ENCODE measurements at regions not wholly inside any gene's neighbourhood (a gene's known extent, or its start where the extent isn't known, plus 50 kb on each side); places are given as distances from the start of the nearest gene placed in this dataset.
"Not testable (repeated sequence)": the region's sequence is repeated elsewhere in the genome, so short reads cannot be mapped to it uniquely, and the experiment has no call there.

DNA sequence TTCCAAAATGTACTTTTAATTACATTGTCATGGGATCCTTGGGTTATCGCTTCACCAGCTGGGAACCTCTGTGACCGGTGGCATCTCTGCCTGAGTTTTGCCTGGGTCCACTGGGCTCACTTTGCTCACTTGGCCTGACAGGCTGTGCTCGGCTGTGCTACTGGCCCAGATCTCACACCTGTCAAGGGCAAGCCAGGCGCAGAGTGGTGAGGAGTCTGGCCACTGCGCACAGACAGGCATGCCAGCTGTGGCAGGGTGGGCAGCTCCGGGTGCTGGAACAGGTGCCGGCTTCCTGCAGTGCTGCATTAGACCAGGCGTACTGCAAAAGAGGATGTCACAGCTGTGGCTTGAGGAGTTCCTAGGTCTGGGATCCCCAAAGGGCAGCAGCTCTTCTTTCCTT is 489.8 kb downstream of the TENT5A start:
- TF ChIP-seq, protein P1, sequence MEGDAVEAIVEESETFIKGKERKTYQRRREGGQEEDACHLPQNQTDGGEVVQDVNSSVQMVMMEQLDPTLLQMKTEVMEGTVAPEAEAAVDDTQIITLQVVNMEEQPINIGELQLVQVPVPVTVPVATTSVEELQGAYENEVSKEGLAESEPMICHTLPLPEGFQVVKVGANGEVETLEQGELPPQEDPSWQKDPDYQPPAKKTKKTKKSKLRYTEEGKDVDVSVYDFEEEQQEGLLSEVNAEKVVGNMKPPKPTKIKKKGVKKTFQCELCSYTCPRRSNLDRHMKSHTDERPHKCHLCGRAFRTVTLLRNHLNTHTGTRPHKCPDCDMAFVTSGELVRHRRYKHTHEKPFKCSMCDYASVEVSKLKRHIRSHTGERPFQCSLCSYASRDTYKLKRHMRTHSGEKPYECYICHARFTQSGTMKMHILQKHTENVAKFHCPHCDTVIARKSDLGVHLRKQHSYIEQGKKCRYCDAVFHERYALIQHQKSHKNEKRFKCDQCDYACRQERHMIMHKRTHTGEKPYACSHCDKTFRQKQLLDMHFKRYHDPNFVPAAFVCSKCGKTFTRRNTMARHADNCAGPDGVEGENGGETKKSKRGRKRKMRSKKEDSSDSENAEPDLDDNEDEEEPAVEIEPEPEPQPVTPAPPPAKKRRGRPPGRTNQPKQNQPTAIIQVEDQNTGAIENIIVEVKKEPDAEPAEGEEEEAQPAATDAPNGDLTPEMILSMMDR (IDR thresholded peaks at IDR 0.05; ENCODE audit: low read depth, low read length) = no peak
- in situ Hi-C loops (cut with HindIII; ENCODE audit: low sequenced_read_pairs) = no loop called here
- no peak overlapping the region for H3K4me3 ChIP-seq (ENCODE audit: low read depth, low read length)
- DNase-seq (ENCODE audit: low read depth, low spot score) = no peak

DNA sequence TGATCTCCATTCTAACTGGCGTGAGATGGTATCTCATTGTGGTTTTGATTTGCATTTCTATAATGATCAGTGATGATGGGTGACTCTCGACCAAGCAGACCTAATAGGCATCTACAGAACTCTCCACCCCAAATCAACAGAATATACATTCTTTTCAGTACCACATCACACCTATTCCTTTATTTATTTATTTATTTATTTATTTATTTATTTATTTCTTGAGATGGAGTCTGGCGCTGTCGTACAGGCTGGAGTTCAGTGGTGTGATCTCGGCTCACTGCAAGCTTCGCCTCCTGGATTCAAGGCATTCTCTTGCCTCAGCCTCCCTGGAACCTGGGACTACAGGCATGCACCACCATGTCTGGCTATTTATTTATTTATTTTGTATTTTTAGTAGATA is 496.3 kb downstream of the TENT5A start:
- H3K4me3 ChIP-seq (ENCODE audit: low read depth, low read length); DNase-seq (ENCODE audit: low read depth, low spot score); in situ Hi-C loops (cut with HindIII; ENCODE audit: low sequenced_read_pairs): not testable (repeated sequence)

DNA sequence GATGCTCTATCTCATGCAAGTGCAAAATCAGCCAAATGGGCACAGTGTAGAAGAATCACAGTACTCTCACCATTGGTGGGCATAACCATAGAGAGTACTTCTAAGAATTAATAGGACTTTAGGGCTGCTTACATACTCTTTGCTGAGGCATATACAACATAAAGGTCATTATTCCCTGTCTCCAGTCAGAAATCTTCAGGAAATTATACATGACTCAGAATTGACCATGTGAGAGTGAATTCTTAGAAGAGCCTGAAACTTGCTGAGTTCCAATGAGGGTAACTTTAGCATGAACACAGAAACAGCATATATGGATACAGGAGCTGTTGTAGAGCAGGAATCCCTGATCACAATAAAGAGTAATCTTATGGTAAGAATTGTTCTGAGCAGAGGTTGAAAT is 498.7 kb downstream of the TENT5A start:
- TF ChIP-seq, protein P1 (IDR thresholded peaks at IDR 0.05; ENCODE audit: low read depth, low read length) = no peak
- DNase-seq (ENCODE audit: low read depth, low spot score) = no peak

DNA sequence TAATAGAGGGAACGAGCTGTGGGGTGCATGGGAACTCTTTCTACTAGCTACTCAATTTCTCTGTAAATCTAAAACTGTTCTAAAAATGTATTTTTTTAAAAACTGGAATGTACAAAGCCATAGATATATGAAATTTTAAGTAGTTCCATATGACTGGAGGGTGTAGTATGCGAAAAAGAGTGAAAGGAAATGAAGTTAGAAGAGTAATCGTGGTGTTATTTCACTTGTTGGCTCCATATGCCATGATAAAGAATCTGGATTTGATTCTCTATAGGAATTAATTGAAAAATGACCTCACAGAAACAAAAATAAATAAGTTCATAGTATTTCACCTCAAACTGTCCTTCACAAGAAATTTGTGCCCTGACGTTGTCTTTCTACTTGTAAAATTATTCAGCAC is 500.2 kb downstream of the TENT5A start:
- TF ChIP-seq, protein P1 (IDR thresholded peaks at IDR 0.05; ENCODE audit: low read depth, low read length) = no peak
- no peak overlapping the region for H3K4me3 ChIP-seq (ENCODE audit: low read depth, low read length)
- no peak for DNase-seq (ENCODE audit: low read depth, low spot score)
- in situ Hi-C loops (cut with HindIII; ENCODE audit: low sequenced_read_pairs) = no loop called here

More for the DNA sequence above, 498.7 kb downstream of the TENT5A start:
- in situ Hi-C loops (cut with HindIII; ENCODE audit: low sequenced_read_pairs) = no loop called here
- H3K4me3 ChIP-seq (ENCODE audit: low read depth, low read length) = no peak overlapping the region

DNA sequence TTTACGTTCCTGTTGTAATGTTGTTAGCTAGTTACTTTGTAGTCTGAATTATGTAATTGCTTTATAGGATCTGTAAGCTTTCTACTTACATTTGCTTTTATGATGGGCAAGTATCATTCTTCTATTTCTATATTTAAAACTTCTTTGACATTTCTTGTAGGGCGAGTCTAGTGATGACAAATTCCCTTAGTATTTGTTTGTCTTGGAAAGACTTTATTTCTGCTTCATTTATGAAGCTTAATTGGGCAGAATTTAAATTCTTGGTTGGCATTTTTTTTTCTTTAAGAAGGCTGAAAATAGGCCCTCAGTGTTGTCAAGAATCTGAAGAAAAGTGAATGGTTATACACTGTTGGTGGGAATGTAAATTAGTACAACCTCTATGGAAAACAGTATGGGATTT is 506.3 kb downstream of the TENT5A start:
- no peak overlapping the region for H3K4me3 ChIP-seq (ENCODE audit: low read depth, low read length)
- in situ Hi-C loops (cut with HindIII; ENCODE audit: low sequenced_read_pairs) = no loop called here
- no peak for DNase-seq (ENCODE audit: low read depth, low spot score)
- TF ChIP-seq, protein P1 (IDR thresholded peaks at IDR 0.05; ENCODE audit: low read depth, low read length) = no peak

DNA sequence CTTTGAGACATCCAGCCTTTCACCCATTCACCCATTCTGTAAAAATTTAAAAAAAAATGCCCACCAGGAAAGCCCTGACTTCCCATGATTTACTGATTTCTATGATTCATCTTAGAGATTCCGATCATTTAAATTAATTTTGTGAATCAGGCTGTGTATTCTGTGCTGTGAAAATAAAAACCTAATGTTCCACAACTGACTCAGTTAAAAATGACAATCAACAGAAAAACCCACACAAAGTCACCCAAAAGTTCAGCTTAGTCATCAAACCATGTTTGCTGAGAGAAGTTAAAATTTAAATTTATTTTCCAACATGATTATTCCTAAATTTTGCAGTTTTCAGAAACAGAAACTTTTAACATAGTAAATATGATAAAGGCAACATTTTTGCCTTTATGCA is 509.9 kb downstream of the TENT5A start:
- H3K4me3 ChIP-seq (ENCODE audit: low read depth, low read length) = no peak overlapping the region
- in situ Hi-C loops (cut with HindIII; ENCODE audit: low sequenced_read_pairs) = no loop called here
- TF ChIP-seq, protein P1 (IDR thresholded peaks at IDR 0.05; ENCODE audit: low read depth, low read length) = no peak
- DNase-seq (ENCODE audit: low read depth, low spot score) = peak; percentile 45

DNA sequence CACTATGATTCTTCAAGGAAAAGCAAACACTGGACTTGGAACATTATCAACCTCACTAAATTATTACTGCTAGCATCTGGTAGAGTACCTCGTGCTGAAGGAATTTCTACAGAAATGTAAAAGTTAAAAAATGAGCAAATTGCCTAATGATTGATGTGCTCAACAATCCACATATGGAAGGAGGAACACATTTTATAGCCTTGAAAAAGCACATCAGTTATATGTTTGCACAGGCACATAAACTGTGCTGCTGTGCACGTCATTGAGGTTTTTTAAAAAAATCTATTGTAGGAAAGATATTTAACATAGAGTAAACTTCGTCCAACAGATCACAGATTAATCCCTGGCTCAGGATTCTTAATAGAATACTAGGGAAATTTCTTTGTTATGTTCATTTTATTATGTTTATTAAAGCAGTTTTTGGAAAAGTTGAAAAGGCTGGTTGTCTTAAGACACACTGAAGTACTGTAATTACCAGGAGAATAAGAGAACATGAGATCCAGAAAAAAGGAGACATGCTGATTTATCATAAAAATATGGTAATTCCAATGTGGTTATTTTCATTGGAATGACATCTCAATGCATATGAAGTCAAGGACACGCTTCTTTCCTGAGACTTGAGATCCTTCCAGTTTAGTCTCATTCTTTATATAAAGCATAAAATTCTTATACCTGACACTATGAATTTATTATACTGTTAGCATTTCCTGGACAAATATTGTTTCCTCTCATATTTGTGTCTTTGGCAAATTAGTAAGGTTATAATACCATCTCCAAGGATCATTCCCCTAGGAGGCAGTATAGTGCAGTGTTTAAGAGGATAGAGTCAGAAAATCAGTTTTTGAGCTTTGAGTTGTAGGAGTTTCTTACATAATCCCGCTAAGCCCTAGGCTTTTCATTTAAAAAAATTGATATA is 511.1 kb downstream of the TENT5A start:
- peak; percentile 71 for DNase-seq (ENCODE audit: low read depth, low spot score)
- no peak overlapping the region for H3K4me3 ChIP-seq (ENCODE audit: low read depth, low read length)
- TF ChIP-seq, protein P1 (IDR thresholded peaks at IDR 0.05; ENCODE audit: low read depth, low read length) = peak; percentile 51
- in situ Hi-C loops (cut with HindIII; ENCODE audit: low sequenced_read_pairs) = no loop called here
